Activated T-cell treated with anti-CD3 and anti-CD28 coated beads, Interleukin-2, amount 50 U/mL, for 1 hour (primary cell): ENCODE measurements at regions not wholly inside any gene's neighbourhood (a gene's known extent, or its start where the extent isn't known, plus 50 kb on each side); places are given as distances from the start of the nearest gene placed in this dataset.
"Not testable (repeated sequence)": the region's sequence is repeated elsewhere in the genome, so short reads cannot be mapped to it uniquely, and the experiment has no call there.

Source experiments
- DNase-seq: peaks from one replicate; pipeline ENCODE4 v3.0.0-alpha.2; 2020

DNA sequence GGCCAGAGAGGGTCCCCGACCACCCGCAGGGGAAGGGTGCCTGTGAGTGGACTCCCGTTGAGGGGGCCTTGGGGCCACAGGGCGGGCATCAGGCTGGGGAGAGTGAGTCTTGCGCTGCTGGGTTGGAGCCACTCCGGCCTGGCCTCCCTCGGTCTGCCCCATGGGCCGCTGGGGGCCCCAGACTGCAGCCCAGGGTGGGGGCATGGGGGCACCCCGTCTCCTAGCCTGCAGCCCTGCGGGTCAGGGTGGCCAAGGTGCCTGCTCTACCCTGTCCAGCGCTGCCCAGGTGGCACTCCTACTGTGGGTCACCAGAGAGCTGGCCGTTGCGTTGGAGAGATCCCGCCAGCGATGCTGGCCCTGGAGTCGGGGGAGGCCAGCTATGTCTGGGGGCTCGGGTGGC, 186.8 kb downstream of the TMEM121 start:
- not testable (repeated sequence) for DNase-seq

DNA sequence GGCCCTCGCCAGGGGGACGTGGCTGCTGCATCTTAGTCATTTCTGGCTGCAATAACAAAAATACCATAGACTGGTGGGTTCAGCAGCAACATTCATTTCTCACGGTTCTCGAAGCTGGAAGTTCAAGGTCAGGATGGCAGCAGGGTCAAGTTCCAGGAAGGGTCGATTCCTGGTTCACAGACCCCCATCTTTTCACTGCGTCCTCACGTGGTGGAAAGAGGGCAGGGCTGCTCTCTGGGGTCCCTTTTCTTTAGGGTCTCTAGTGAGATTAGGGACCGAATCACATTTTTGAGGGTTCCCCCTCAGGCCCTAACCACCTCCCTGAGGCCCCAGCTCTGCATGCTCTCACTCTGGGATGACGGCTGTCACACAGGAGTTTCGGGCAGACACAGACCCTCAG, 187.5 kb downstream of the TMEM121 start:
- not testable (repeated sequence) for DNase-seq

GRCh38 chr14:105718787-105719186, 192.4 kb downstream of the TMEM121 start:
- not testable (repeated sequence) for DNase-seq

DNA sequence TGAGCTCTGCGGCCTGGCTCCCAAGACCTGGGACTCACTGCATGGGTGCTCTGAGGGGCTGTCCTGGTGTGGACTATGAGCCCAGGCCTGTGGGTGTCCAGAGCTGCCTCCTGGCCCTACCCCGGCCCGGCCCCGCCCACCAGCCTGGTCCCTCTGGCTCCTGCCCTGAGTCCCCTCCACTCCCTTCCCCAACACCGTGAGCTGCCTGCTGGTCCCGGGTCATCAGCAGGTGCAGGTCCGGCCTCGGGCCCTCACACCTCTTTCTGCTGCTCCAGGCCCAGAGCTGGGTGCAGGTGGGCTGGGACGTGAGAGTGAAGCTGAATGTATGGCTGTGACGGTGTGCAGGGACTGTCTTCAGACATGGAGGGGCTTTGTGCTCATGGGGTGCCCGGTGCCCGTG, 193.7 kb downstream of the TMEM121 start:
- not testable (repeated sequence) for DNase-seq

DNA sequence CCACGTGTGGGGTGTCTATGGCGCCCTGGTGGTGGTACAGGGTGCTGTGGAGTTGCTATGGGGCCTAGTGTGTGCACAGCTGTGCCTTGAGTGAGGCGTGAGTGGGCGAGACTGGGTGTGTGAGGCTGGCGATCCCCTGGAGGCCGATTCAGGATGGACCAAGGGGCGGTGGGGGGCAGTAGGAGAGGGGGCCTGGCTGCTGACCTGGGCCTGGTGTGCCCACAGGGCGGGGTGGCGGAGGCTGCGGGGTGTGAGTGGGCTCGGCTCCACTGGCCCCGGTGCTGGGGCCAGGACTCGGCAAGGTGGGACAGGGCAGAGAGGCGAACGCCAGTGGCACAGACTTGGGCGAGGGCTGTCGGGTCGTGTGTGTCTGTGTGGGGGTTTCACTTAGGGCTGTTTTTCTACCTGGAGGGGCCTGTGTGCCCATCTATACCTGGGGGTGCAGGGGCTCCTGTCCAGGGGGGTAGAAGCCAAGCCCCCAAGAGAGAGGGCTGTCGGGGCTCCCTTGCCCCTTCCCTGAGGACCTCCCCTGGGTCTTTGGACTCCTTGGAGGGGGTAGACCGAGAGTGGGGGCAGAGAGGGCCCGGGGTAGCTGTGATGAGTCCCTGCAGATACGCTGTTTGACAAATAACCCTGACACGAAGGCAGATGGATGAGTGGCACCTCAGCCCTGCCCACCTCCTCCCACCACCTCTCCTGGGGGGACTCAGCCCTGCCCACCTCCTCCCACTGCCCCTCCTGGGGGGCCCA, 194.6 kb downstream of the TMEM121 start:
- DNase-seq = not testable (repeated sequence)

GRCh38 chr14:105721602-105721970, 195.2 kb downstream of the TMEM121 start:
- not testable (repeated sequence) for DNase-seq

GRCh38 chr14:105721996-105722709, 195.8 kb downstream of the TMEM121 start:
- DNase-seq = not testable (repeated sequence)

- DNase-seq = not testable (repeated sequence)
These were observed 196.9 kb downstream of the TMEM121 start for GRCh38 chr14:105723271-105723670.

DNA sequence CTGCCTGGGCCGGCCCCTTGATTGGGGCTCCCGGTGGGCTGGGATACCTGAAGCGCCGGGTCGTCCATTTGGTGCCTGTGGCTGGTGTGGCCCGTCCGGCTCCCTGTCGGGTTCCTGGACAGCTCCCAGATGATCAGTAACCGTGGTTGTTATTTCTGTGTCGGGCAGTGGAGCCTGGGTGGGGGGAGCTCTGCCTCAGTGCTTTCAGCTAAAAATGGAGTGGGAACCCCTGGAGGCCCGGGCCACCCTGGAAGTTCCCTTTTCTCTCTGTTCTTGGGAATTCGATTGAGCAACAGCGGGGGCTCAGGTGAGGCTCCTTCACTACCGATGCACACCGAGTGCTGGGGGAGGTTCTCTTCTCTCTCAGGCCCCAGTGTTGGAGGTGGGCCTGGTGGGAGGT, 197.4 kb downstream of the TMEM121 start:
- not testable (repeated sequence) for DNase-seq

DNA sequence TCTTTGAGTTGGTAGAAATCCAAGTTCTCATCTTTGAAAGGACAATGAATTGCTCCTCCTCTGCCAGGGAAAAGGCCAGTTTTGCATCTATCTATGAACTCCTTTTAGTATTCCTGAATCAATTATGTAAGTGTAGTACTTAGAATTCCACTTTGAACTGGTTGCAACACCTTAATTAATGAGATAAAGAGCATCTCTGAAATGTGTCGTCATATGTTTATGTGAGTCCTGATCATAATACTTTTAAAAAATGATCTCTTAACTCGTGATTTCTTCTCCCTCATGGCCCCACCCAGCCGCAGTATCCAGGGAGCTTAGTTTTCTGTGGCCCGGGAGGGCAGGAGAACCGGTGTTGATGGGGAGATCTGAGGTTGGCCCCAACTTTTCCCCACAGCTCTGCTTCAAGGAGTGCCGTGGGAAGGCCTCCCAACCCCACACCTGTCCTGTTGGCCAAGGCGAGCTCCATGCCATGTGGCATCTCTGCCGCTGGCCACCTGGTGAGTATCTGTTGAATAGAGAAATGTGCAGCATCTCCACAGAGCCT, 203.5 kb downstream of the TMEM121 start:
- DNase-seq = not testable (repeated sequence)

DNA sequence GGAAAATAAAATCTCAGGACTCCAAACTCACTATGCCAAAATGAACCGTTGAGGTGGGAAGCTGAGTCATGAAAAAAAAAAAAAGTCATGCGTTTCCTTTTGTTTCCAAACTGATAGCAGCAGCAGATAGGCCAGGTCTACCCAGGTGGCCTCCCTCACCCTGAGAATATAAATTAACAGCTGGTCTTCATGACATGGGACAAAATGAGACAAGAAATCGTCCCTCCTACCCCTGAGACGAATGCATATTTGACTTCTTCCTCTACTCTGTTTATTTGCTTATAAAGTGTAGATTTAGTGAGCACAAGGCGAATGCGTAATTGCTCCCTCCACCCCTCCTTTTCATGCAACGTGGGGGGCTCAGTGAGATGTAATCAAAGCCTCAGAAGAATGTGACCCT, 204.3 kb downstream of the TMEM121 start:
- not testable (repeated sequence) for DNase-seq

DNA sequence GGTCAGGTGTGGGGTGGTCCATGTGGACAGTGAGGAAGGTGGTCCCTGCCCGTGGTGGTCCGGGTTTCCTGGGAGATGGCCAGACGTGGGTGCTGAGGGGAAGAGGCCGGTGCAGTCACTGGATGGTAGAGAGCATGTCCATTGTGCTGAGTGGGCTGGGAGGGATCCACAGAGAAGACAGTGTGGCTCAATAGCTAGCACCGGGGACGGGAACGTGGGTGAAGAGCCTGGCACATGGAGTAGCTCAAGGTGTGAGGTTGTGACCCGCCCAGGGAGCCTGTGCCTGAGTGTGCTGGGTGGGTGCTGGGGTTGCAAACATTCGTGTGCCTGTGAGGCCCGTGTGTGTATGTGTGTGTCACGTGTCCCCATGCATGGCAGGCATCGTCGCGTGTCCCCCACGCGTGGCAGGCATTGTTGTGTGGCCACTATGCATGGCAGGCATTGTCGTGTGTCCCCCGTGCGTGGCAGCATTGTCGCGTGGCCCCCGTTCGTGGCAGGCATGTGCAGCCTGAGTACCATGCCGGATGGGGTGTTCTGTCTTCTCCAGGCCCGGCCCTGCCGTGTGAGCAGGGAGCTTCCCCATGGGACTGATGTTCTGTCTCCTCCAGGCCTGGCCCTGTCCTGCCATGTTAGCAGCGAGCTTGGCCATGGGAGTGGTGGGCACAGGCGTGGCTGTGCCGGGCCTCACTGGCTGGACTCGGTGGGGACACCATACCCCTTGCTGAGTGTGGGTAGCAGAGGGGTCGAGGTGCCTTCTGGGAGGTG, 205.0 kb downstream of the TMEM121 start:
- not testable (repeated sequence) for DNase-seq

GRCh38 chr14:105733081-105734065, 207.0 kb downstream of the TMEM121 start:
- no peak for DNase-seq

- DNase-seq = not testable (repeated sequence)
These were observed 207.9 kb downstream of the TMEM121 start for GRCh38 chr14:105734241-105734640.

- not testable (repeated sequence) for DNase-seq
These were observed 209.9 kb downstream of the TMEM121 start for GRCh38 chr14:105736331-105736730.

- DNase-seq = no peak
These were observed 211.3 kb downstream of the TMEM121 start for GRCh38 chr14:105737504-105738246.

DNA sequence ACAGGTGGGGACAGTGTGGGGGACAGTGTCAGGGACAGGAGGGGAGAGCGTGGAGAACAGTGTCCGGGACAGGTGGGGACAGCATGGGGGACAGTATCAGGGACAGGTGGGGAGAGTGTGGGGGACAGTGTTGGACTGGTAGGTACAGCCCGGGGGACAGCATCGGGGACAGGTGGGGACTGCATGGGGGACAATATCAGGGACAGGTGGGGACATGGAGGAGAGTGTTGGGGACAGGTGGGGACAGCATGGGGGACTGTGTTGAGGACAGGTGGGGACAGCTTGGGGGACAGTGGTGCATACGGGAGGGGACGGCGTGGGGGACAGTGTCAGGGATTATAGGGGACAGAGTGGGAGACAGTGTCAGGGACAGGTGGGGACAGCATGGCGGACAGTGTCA, 212.3 kb downstream of the TMEM121 start:
- no peak for DNase-seq

DNA sequence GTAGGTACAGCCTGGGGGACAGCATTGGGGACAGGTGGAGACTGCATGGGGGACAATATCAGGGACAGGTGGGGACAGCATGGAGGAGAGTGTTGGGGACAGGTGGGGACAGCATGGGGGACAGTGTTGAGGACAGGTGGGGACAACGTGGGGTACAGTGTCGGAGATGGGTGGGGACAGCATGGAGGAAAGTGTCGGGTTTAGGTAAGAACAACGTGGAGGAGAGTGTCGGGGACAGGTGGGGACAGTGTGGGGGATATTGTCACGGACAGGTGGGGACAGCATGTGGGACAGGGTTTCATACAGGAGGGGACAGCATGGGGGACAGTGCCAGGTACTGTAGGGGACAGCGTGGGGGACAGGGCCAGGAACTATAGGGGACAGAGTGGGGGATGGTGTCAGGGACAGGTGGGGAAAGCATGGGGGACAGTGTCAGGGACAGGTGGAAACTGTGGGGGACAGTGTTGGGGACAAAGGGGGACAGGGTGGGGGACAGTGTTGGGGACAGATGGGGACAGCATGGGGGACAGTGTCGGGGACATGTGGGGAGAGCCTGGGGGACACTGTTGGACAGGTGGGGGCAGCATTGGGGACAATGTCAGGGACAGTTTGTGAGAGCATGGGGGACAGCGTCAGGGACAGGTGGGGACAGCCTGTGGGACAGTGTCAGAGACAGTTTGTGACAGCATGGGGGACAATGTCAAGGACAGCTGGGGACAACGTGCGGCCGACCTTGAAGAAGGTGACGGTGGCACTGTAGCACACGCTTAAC, 213.1 kb downstream of the TMEM121 start:
- DNase-seq = no peak

DNA sequence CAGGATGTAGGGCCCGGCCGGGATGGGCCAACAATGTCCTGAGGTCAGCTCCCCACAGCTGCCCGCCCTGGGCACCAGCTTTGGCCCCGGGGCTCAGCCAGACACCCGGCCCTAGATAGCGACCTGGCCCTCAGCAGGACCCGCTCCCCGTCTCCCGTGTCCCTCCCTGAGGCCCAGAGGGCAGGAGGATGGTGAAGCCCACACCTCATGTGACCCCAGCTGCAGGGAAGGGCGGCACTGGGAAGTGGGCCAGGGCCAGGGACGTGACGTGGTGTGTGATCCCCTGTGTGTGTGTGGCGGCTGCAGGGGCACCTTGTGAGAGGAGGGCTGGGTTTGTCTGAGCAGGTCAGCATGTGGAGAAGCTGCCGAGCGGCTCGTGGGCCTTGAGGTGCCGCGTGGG, 213.9 kb downstream of the TMEM121 start:
- not testable (repeated sequence) for DNase-seq

DNA sequence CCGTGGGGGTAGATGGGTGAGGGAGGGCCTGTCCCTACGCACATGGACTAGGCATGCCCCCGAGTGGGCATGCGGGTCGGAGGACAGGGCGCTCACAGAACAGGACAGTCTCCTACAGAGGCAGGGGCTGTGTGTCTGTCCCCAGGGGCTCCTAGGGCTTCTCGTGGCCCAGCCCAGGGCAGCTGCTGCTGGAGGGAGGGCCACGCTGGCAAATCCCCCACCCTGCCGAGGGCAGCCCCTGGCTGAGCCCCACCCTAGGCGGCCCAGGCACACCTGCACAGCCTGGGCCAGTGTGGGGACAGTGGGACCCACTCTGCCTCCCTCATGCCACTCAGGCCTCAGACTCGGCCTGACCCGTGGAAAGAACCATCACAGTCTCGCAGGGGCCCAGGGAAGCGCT, 214.6 kb downstream of the TMEM121 start:
- not testable (repeated sequence) for DNase-seq
